DND-41 (cell line): ENCODE measurements at regions not wholly inside any gene's neighbourhood (a gene's known extent, or its start where the extent isn't known, plus 50 kb on each side); places are given as distances from the start of the nearest gene placed in this dataset.

Source experiments
- ATAC-seq: fragments of 200-7000 bp; cut with Tn5 transposase; 3 replicates; pipeline ENCODE4 v1.9.1; 2021; ENCODE audit warnings: low read depth; ENCODE audit not compliant: insufficient read depth
- DNase-seq: peaks from one replicate; pipeline ENCODE4 v3.0.0-alpha.2; 2020
- H2AFZ ChIP-seq: 2 replicates; pipeline ENCODE4 v1.6.0; 2012; ENCODE audit warnings: low read depth, low read length
- H3K27ac ChIP-seq: 2 replicates; pipeline ENCODE4 v1.5.1; 2012; ENCODE audit warnings: low read length, inconsistent platforms
- H3K27me3 ChIP-seq: fragments of 200-600 bp; sonication (generic); 2 replicates; pipeline ENCODE4 v1.6.0; 2012; ENCODE audit warnings: low read length, mild to moderate bottlenecking, inconsistent platforms; ENCODE audit not compliant: insufficient read depth, poor library complexity
- H3K36me3 ChIP-seq: 2 replicates; pipeline ENCODE4 v1.5.1; 2012; ENCODE audit warnings: low read length, inconsistent platforms; ENCODE audit not compliant: insufficient read depth
- H3K4me1 ChIP-seq: 2 replicates; pipeline ENCODE4 v1.5.1; 2012; ENCODE audit warnings: mild to moderate bottlenecking, low read length; ENCODE audit not compliant: insufficient read depth
- H3K4me2 ChIP-seq: 2 replicates; pipeline ENCODE4 v1.6.0; 2012; ENCODE audit warnings: mild to moderate bottlenecking, moderate library complexity, low read length, inconsistent platforms; ENCODE audit not compliant: insufficient read depth
- H3K4me3 ChIP-seq, 2 experiments: fragments of 200-600 bp in 1 of 2; shearing (Covaris generic) in 1 of 2; 2 replicates each; pipeline ENCODE4 v1.5.1; 2012 to 2016; ENCODE audit warnings: inconsistent platforms in 2 of 2, low read length in 2 of 2, mild to moderate bottlenecking in 2 of 2, low read depth in 1 of 2, moderate library complexity in 1 of 2
- H3K79me2 ChIP-seq: 2 replicates; pipeline ENCODE4 v1.6.0; 2012; ENCODE audit warnings: low read length, inconsistent platforms; ENCODE audit not compliant: insufficient read depth
- H3K9ac ChIP-seq: 2 replicates; pipeline ENCODE4 v1.6.0; 2012; ENCODE audit warnings: low read depth, mild to moderate bottlenecking, inconsistent platforms, low read length, moderate library complexity
- H3K9me3 ChIP-seq: 2 replicates; pipeline ENCODE4 v1.5.1; 2012; ENCODE audit warnings: low read length, moderate library complexity, mild to moderate bottlenecking, inconsistent platforms; ENCODE audit not compliant: insufficient read depth, severe bottlenecking
- H4K20me1 ChIP-seq: 2 replicates; pipeline ENCODE4 v1.6.0; 2012; ENCODE audit warnings: low read length; ENCODE audit not compliant: insufficient read depth
- CTCF ChIP-seq: IDR thresholded peaks from 2 replicates; pipeline ENCODE4 v1.5.1; 2012; ENCODE audit warnings: borderline replicate concordance, low read length, moderate library complexity, mild to moderate bottlenecking; ENCODE audit not compliant: poor library complexity, severe bottlenecking; ENCODE audit errors: extremely low read depth
- EZH2 ChIP-seq: IDR thresholded peaks from 3 replicates; pipeline ENCODE4 v1.6.1; 2012; ENCODE audit warnings: borderline replicate concordance, low read depth, mild to moderate bottlenecking, moderate library complexity, low read length, inconsistent platforms; ENCODE audit not compliant: severe bottlenecking

GRCh38 chr3:28948685-28949084 is 332.2 kb upstream of the RBMS3 start:
- no peak overlapping the region for H3K27ac ChIP-seq
- H2AFZ ChIP-seq, result no peak overlapping the region
- no peaks in the 10 kb centered on the region for H3K4me1 ChIP-seq
- H3K4me3 ChIP-seq, result no peak overlapping the region
- H3K27me3 ChIP-seq, result no peaks in the 10 kb centered on the region
- no peak overlapping the region for H3K4me2 ChIP-seq
- no peaks in the 10 kb centered on the region for H4K20me1 ChIP-seq
- no peak for ATAC-seq
- H3K79me2 ChIP-seq, result no peaks in the 10 kb centered on the region
- H3K9ac ChIP-seq, result no peak overlapping the region
- TF ChIP-seq CTCF, result no peak
- no peak for TF ChIP-seq EZH2
- no peaks in the 10 kb centered on the region for H3K36me3 ChIP-seq
- no peaks in the 10 kb centered on the region for H3K9me3 ChIP-seq
- no peak for DNase-seq

GRCh38 chr3:28949580-28949979 is 331.3 kb upstream of the RBMS3 start:
- no peak for ATAC-seq
- Histone ChIP-seq H3K36me3 (no peaks in the 10 kb centered on the region), H3K9me3 (no peaks in the 10 kb centered on the region), H3K9ac (no peak overlapping the region), H3K4me3 (no peak overlapping the region), H3K79me2 (no peaks in the 10 kb centered on the region), H3K27ac (no peak overlapping the region), H4K20me1 (no peaks in the 10 kb centered on the region), H3K4me1 (no peaks in the 10 kb centered on the region), H2AFZ (no peak overlapping the region), H3K4me2 (no peak overlapping the region), H3K27me3 (no peaks in the 10 kb centered on the region)
- no peak for DNase-seq
- TF ChIP-seq CTCF, result no peak
- TF ChIP-seq EZH2, result no peak

GRCh38 chr3:28950614-28951013 is 330.3 kb upstream of the RBMS3 start:
- H3K36me3 ChIP-seq, result no peaks in the 10 kb centered on the region
- H3K9ac ChIP-seq, result no peak overlapping the region
- no peaks in the 10 kb centered on the region for H3K9me3 ChIP-seq
- H4K20me1 ChIP-seq, result no peaks in the 10 kb centered on the region
- H2AFZ ChIP-seq, result no peak overlapping the region
- ATAC-seq (no peak), DNase-seq (no peak)
- H3K4me2 ChIP-seq, result no peak overlapping the region
- no peak overlapping the region for H3K27ac ChIP-seq
- H3K4me3 ChIP-seq, result no peak overlapping the region
- H3K4me1 ChIP-seq, result no peaks in the 10 kb centered on the region
- no peak for TF ChIP-seq CTCF
- no peak for TF ChIP-seq EZH2
- H3K79me2 ChIP-seq, result no peaks in the 10 kb centered on the region
- no peaks in the 10 kb centered on the region for H3K27me3 ChIP-seq

GRCh38 chr3:28951772-28952556 is 328.9 kb upstream of the RBMS3 start:
- ATAC-seq (no peak), DNase-seq (no peak)
- no peak overlapping the region for H2AFZ ChIP-seq
- no peaks in the 10 kb centered on the region for H4K20me1 ChIP-seq
- H3K9ac ChIP-seq, result no peak overlapping the region
- no peak overlapping the region for H3K27ac ChIP-seq
- no peak overlapping the region for H3K4me2 ChIP-seq
- no peaks in the 10 kb centered on the region for H3K4me1 ChIP-seq
- H3K9me3 ChIP-seq, result no peaks in the 10 kb centered on the region
- H3K27me3 ChIP-seq, result no peaks in the 10 kb centered on the region
- H3K36me3 ChIP-seq, result no peaks in the 10 kb centered on the region
- no peaks in the 10 kb centered on the region for H3K79me2 ChIP-seq
- TF ChIP-seq EZH2 (no peak), CTCF (no peak)
- no peak overlapping the region for H3K4me3 ChIP-seq
